HCT116 (cell line): ENCODE measurements at regions not wholly inside any gene's neighbourhood (a gene's known extent, or its start where the extent isn't known, plus 50 kb on each side); places are given as distances from the start of the nearest gene placed in this dataset.

Experiments
- CTCF ChIP-seq, 3 experiments: fragments of 200-600 bp in 1 of 3; sonication (generic) in 1 of 3; IDR thresholded peaks in 2 of 3; conservative IDR thresholded peaks in 1 of 3; 2 replicates each; pipeline ENCODE4 v1.5.1; 2012 to 2017; ENCODE audit warnings: low read depth in 2 of 3, low read length in 2 of 3, antibody characterized with exemption in 1 of 3, borderline replicate concordance in 1 of 3, control low read depth in 1 of 3, mild to moderate bottlenecking in 1 of 3, mixed read lengths in 1 of 3, mixed run types in 1 of 3, moderate library complexity in 1 of 3; ENCODE audit not compliant: insufficient read depth in 1 of 3
- MAX ChIP-seq: IDR thresholded peaks from 2 replicates; pipeline ENCODE4 v1.6.1; 2012
- POLR2A ChIP-seq: IDR thresholded peaks from 2 replicates; pipeline ENCODE4 v1.7.0; 2011; ENCODE audit warnings: borderline replicate concordance; ENCODE audit not compliant: insufficient read depth, insufficient read length; ENCODE audit errors: extremely low read depth
- TCF7L2 ChIP-seq: IDR thresholded peaks from 2 replicates; pipeline ENCODE4 v1.7.0; 2011; ENCODE audit warnings: borderline replicate concordance, inconsistent platforms; ENCODE audit not compliant: insufficient read depth, insufficient read length; ENCODE audit errors: extremely low read depth
- ZFX ChIP-seq: fragments of 450-650 bp; IDR thresholded peaks from 2 replicates; pipeline ENCODE4 v1.6.1; 2017

DNA sequence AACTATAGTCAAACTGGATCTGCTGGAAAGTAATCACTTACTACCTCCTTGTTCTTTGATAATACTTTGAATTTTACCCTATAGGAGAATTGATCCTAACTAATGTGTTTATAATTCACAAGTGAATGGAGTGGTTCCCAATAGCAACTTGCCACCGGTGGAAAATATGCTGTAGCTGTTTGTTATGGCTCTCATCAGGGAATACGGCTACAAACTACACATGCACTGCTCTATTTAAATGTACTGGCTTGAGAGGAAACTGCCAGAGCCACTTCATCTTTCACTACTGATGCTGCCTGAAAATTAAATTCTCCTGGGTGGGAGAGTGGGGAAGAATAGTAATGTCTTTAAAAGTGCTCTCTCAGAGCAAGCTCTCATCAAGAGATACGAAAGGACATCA, 448.5 kb upstream of the GRAMD2B start:
- TF ChIP-seq CTCF (IDR thresholded peaks at IDR 0.05 in 2 of 3, conservative IDR thresholded peaks at IDR 0.05 in 1 of 3; ENCODE audit: borderline replicate concordance in 1 of 3, insufficient read depth in 1 of 3, low read depth in 2 of 3, low read length in 2 of 3) (no peak), TCF7L2 (no peak), POLR2A (no peak), MAX (no peak), ZFX (no peak)
